H1 (cell line): ENCODE measurements at regions not wholly inside any gene's neighbourhood (a gene's known extent, or its start where the extent isn't known, plus 50 kb on each side); places are given as distances from the start of the nearest gene placed in this dataset.

Source experiments
- CBX5 ChIP-seq: fragments of 300-800, 300-1000 bp; sonication (generic); IDR thresholded peaks from 2 replicates; pipeline ENCODE4 v1.7.1; 2016; ENCODE audit warnings: antibody characterized with exemption, low read length, low read depth
- EZH2 ChIP-seq: fragments of 200-600 bp; sonication (generic); IDR thresholded peaks from 2 replicates; pipeline ENCODE4 v1.7.1; 2012; ENCODE audit warnings: low read depth, mild to moderate bottlenecking, moderate library complexity, low read length, inconsistent platforms; ENCODE audit not compliant: severe bottlenecking
- JUND ChIP-seq: IDR thresholded peaks from 2 replicates; pipeline ENCODE4 v1.6.1; 2011; ENCODE audit warnings: mild to moderate bottlenecking, improper control_type of control experiment, low read length
- POLR2A ChIP-seq, 2 experiments: IDR thresholded peaks; 1 replicate in 1 of 2; 2 replicates in 1 of 2; pipeline ENCODE4 v1.6.1; 2011; ENCODE audit warnings: low read depth in 2 of 2, low read length in 2 of 2, mild to moderate bottlenecking in 2 of 2; ENCODE audit errors: control extremely low read depth in 1 of 2
- TF ChIP-seq, protein P1 (sequence below), 3 experiments: IDR thresholded peaks; 1 replicate in 2 of 3; 2 replicates in 1 of 3; pipeline versions ENCODE4 v1.5.1 to v1.6.1; 2011; ENCODE audit warnings: low read length in 3 of 3, mild to moderate bottlenecking in 3 of 3, inconsistent platforms in 2 of 3, low read depth in 1 of 3, moderate library complexity in 1 of 3; ENCODE audit not compliant: insufficient read depth in 1 of 3; ENCODE audit errors: control extremely low read depth in 1 of 3

DNA sequence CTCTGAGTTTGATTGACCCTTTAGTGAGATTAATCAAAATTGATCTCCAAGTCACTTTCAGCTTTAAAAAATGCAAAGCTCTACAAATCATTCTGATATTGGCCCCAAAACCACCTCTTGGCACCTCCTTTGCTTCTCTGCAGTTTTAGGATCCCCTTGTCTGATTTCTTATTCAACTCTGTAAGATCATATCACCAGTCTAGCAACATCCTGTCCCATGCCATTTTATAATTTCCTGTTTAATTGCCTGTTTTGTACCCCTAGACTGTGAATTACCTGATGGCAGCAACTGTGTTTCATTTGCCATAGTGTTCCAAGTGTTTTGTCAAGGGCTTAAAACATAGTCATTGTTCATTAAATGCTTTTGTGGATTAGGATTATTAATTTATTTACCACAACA, 406.3 kb upstream of the TRIB2 start:
- TF ChIP-seq, protein P1, sequence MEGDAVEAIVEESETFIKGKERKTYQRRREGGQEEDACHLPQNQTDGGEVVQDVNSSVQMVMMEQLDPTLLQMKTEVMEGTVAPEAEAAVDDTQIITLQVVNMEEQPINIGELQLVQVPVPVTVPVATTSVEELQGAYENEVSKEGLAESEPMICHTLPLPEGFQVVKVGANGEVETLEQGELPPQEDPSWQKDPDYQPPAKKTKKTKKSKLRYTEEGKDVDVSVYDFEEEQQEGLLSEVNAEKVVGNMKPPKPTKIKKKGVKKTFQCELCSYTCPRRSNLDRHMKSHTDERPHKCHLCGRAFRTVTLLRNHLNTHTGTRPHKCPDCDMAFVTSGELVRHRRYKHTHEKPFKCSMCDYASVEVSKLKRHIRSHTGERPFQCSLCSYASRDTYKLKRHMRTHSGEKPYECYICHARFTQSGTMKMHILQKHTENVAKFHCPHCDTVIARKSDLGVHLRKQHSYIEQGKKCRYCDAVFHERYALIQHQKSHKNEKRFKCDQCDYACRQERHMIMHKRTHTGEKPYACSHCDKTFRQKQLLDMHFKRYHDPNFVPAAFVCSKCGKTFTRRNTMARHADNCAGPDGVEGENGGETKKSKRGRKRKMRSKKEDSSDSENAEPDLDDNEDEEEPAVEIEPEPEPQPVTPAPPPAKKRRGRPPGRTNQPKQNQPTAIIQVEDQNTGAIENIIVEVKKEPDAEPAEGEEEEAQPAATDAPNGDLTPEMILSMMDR (IDR thresholded peaks at IDR 0.05; ENCODE audit: control extremely low read depth in 1 of 3, insufficient read depth in 1 of 3, low read depth in 1 of 3, low read length in 3 of 3) = no peak
- TF ChIP-seq CBX5 (no peak), POLR2A (IDR thresholded peaks at IDR 0.05; ENCODE audit: control extremely low read depth in 1 of 2, low read depth in 2 of 2, low read length in 2 of 2) (no peak), JUND (no peak), EZH2 (no peak)
